ENCODE measurements at regions not wholly inside any gene's neighbourhood (a gene's known extent, or its start where the extent isn't known, plus 50 kb on each side); places are given as distances from the start of the nearest gene placed in this dataset.

DNA sequence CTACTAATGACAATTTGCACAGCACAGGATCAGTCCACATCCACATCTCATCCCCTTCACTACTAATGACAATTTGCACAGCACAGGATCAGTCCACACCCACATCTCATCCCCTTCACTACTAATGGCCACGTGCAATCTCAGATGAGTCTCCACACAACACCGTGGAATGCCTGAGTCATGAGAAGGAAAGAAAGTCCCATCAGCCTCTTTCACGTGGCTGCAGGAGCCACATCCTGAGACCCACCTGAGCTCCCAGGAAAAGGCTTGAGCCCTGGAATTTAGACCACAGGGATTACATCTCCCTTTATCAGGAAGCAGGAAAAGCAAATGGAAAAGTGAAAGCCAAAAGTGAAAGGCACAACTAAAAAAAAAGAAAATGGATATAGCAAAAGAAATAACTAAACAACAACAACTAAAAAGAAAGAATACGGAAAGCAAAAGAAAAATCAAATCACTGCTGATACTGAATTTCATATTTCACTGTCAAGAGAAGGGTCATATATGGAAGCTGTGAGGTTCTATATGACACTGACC, 1300.5 kb downstream of the TMEM121 start:
- H3K36me3 ChIP-seq (ENCODE audit: control insufficient read depth in 2 of 4, insufficient read depth in 4 of 4, low read length in 3 of 4) = peaks cover 0 to 2% (median 0%) of the 10 kb centered on the region in 4 experiments; a peak in 1 of 8 replicates
- no peak overlapping the region for H3K4me3 ChIP-seq (ENCODE audit: extremely low read depth in 1 of 4, insufficient read depth in 2 of 4, low read depth in 3 of 4, low read length in 4 of 4)
- TF ChIP-seq CBX8 (IDR thresholded peaks at IDR 0.05; ENCODE audit: borderline replicate concordance, low read depth, low read length) = no peak
- no peak for TF ChIP-seq SRF (IDR thresholded peaks at IDR 0.05; ENCODE audit: low read depth, low read length)
- no peak for TF ChIP-seq PHF8 (conservative IDR thresholded peaks at IDR 0.05; ENCODE audit: low read depth, low read length)
- TF ChIP-seq KDM1A (IDR thresholded peaks at IDR 0.05; ENCODE audit: borderline replicate concordance, low read length) = no peak
- TF ChIP-seq SP2 (IDR thresholded peaks at IDR 0.05; ENCODE audit: low read length) = no peak
- TF ChIP-seq BACH1 (IDR thresholded peaks at IDR 0.05; ENCODE audit: low read length) = no peak
- no peak for TF ChIP-seq FOSL1 (IDR thresholded peaks at IDR 0.05; ENCODE audit: insufficient read depth, low read depth, low read length)
- TF ChIP-seq SP4 (IDR thresholded peaks at IDR 0.05; ENCODE audit: low read length) = no peak
- TF ChIP-seq GTF2F1 (IDR thresholded peaks at IDR 0.05; ENCODE audit: borderline replicate concordance, low read depth, low read length) = no peak
- no peak for TF ChIP-seq TEAD4 (IDR thresholded peaks at IDR 0.05; ENCODE audit: low read depth, low read length)
- no peak for TF ChIP-seq SUZ12 (IDR thresholded peaks at IDR 0.05; ENCODE audit: low read length)
- TF ChIP-seq POLR2AphosphoS5 (IDR thresholded peaks at IDR 0.05; ENCODE audit: low read depth, low read length) = no peak
- no peak for TF ChIP-seq JUND (IDR thresholded peaks at IDR 0.05; ENCODE audit: low read length)
- no peak for TF ChIP-seq TCF12 (IDR thresholded peaks at IDR 0.05; ENCODE audit: low read depth, low read length)
- TF ChIP-seq CBX5 (IDR thresholded peaks at IDR 0.05; ENCODE audit: low read depth, low read length) = no peak
- TF ChIP-seq POLR2A (IDR thresholded peaks at IDR 0.05; ENCODE audit: control extremely low read depth in 1 of 2, low read depth in 2 of 2, low read length in 2 of 2) = no peak
- TF ChIP-seq SIX5 (IDR thresholded peaks at IDR 0.05; ENCODE audit: low read depth, low read length) = no peak
- H4K20me1 ChIP-seq (replicated peaks in 1 of 2; ENCODE audit: control insufficient read depth in 1 of 2, insufficient read depth in 2 of 2, low read length in 2 of 2) = no peaks in the 10 kb centered on the region
- H2BK120ac ChIP-seq (replicated peaks; ENCODE audit: low read depth, low read length) = no peak overlapping the region
- H3K14ac ChIP-seq (ENCODE audit: insufficient read length) = no peak overlapping the region
- H2AK5ac ChIP-seq (ENCODE audit: low read depth, low read length) = no peak overlapping the region
- H3K56ac ChIP-seq (replicated peaks; ENCODE audit: insufficient read length, low read depth, low read length) = no peak overlapping the region
- no peaks in the 10 kb centered on the region for H3K27me3 ChIP-seq (replicated peaks in 1 of 4; ENCODE audit: control insufficient read depth in 3 of 4, extremely low read depth in 1 of 4, insufficient read depth in 3 of 4, low read length in 3 of 4)
- no peak overlapping the region for H3K4ac ChIP-seq (replicated peaks; ENCODE audit: insufficient read length, low read depth, low read length)
- H3K4me1 ChIP-seq (replicated peaks in 1 of 4; ENCODE audit: control insufficient read depth in 3 of 4, insufficient read depth in 4 of 4, low read length in 3 of 4) = no peaks in the 10 kb centered on the region
- CTCF ChIA-PET (ENCODE audit: partially characterized antibody) = no interaction called here
- H3K9me3 ChIP-seq (ENCODE audit: insufficient read depth in 2 of 2, low read depth in 1 of 2, low read length in 1 of 2) = peaks cover 76 to 81% of the 10 kb centered on the region in 2 experiments
- POLR2A ChIA-PET (ENCODE audit: partially characterized antibody) = no interaction called here
- H2BK5ac ChIP-seq (ENCODE audit: low read depth, low read length) = no peak overlapping the region
- no peak overlapping the region for H4K5ac ChIP-seq (ENCODE audit: insufficient read length, low read depth, low read length)
- no peak overlapping the region for H3K4me2 ChIP-seq (ENCODE audit: insufficient read depth in 1 of 2, low read depth in 2 of 2, low read length in 2 of 2)
- H2BK15ac ChIP-seq (ENCODE audit: low read length) = no peak overlapping the region
- no peak overlapping the region for H3K9ac ChIP-seq (replicated peaks in 1 of 4; ENCODE audit: extremely low read depth in 1 of 4, low read depth in 3 of 4, low read length in 3 of 4)
- no peak overlapping the region for H2BK20ac ChIP-seq (ENCODE audit: low read length)
- no peak overlapping the region for H3K18ac ChIP-seq (ENCODE audit: extremely low read depth, low read length)
- FAIRE-seq = no peak
- H3K79me2 ChIP-seq (ENCODE audit: control insufficient read depth in 1 of 2, insufficient read depth in 2 of 2, low read length in 2 of 2) = no peaks in the 10 kb centered on the region
- H3K79me1 ChIP-seq (ENCODE audit: low read depth, low read length) = no peaks in the 10 kb centered on the region
- no peak overlapping the region for H4K91ac ChIP-seq (replicated peaks; ENCODE audit: insufficient read length, low read length)
- WGBS, 2 experiments (ENCODE audit: extremely low coverage in 1 of 2, insufficient coverage in 1 of 2, insufficient read length in 1 of 2, insufficient replicate concordance in 2 of 2, low coverage in 1 of 2, low lambda C conversion rate in 2 of 2, missing lambda C conversion rate in 1 of 2) = 52% methylated on average over 4 of the region's 4 CpGs; no CpG with 5 or more reads in 1 of the 2 experiments
- no peaks in the 10 kb centered on the region for H3K23me2 ChIP-seq (ENCODE audit: low read depth, low read length)
- H2BK12ac ChIP-seq (ENCODE audit: low read depth, low read length) = no peak overlapping the region
- H4K8ac ChIP-seq (ENCODE audit: extremely low read depth, insufficient read depth, low read length) = no peak overlapping the region
- no peak overlapping the region for H3K27ac ChIP-seq (ENCODE audit: low read depth, low read length)
- H2AFZ ChIP-seq (ENCODE audit: low read length) = no peak overlapping the region
- no peak overlapping the region for H3K23ac ChIP-seq (ENCODE audit: insufficient read length)
- DNase-seq (ENCODE audit: low read depth in 1 of 2, low spot score in 2 of 2) = no peak

All from H1 (cell line).